ENCODE measurements at regions not wholly inside any gene's neighbourhood (a gene's known extent, or its start where the extent isn't known, plus 50 kb on each side); places are given as distances from the start of the nearest gene placed in this dataset.

- no peak for DNase-seq
Measured at GRCh38 chr12:105761075-105761474, 377.7 kb downstream of the NUAK1 start.

- no peak for DNase-seq
Measured at GRCh38 chr12:105764216-105764835, 374.4 kb downstream of the NUAK1 start.

DNA sequence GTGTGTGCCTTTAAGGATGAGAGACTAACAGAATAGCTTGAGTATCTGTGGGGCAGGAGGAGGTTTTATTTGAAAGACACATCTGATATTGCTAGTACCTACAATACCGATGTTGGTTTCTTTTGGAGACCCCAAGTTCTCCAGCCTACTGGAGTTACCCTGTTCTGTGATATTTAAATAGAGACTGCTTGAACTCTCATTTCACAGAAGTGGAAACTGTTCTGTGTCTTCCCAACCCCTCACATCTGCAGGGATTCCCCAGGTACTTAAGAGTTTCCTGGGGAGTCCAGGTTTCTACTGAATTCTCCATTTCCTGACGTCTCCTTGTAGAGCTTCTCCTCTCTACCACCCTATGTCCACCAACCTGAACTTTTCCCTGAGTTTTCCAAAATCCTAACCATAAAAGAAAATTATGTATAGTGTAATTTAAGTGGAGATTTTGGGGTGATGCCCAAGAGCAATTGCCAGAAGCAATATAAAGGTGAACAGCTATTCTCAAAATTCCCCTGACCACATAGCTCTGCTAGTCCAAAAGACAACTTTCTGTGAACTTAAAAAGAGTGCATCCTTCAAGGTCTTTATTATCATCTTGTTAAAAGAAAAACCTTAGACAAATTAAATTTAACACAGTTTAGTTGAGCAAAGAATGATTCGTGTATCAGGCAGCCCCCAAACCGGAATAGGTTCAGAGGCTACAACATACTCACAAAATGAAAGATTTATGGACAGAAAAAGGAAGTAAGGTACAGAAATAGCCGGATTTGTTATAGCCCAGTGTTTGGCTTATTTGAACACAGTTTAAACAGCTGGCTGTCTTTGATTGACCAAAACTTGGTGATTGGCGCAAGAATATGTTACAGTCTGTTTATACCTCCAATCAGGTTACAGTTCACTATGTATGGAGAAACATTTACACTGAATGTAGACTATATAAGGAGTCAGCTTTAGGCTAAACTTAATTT, 373.4 kb downstream of the NUAK1 start:
- no peak for DNase-seq

DNA sequence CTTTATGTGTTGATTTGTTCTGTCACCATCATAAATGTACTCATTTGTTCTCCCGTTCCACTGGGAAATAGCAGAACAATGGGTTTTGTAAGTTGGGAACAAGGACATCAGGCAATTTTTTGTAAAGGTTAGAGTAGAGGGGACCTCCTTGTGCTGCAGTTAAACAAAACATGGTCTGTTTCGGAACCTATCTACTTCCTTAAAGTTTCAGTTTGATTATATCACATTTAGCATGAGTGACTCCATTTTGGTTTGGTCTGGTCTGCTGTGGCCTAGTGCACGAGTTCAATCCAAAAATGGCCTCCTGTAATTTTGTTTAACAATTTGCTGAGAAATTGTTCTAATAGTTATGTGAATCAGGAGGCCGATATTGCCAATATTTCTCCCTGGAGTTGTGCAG, 372.7 kb downstream of the NUAK1 start:
- DNase-seq: no peak

- DNase-seq: no peak
Measured at GRCh38 chr12:105769486-105769885, 369.3 kb downstream of the NUAK1 start.

DNA sequence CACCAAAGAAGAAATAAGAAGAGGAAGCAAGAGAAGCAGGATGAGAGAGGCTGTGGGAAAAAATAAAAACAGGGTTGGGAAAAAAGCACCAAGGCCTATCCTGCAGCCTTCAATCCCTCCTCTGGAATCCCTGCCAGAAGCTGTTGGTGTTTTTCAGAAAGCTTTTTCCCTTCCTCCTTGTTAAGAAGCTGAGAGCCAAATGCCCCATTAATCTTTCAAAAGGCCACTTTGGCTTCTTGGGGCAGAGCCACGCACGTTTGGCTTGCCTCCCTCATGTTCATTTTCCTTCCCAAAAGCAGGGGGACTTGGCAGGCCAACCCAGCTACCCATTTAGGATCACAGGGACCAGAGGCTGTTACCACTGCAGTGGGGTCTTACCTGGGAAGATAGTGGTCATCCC, 365.3 kb downstream of the NUAK1 start:
- peak; percentile 62 to 68 for DNase-seq

DNA sequence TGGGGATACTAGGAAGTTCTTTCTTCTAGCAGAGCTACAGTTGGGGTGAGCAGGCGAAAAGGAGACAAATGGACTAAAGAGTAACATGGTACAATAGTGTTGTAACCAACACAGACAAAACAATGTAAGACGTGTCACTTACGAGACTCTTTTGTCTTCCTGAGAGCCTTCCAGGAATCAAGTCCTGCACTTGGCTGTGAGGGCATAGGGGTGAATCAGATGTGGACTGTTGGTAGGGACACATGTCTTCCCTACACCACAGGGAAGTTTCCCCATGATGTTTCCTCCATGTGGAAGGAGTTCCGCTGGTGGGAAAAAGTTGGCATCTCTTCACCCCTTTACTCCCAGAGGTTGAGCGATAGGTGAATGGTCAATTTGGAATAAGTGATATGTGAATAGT, 364.7 kb downstream of the NUAK1 start:
- DNase-seq: no peak

DNA sequence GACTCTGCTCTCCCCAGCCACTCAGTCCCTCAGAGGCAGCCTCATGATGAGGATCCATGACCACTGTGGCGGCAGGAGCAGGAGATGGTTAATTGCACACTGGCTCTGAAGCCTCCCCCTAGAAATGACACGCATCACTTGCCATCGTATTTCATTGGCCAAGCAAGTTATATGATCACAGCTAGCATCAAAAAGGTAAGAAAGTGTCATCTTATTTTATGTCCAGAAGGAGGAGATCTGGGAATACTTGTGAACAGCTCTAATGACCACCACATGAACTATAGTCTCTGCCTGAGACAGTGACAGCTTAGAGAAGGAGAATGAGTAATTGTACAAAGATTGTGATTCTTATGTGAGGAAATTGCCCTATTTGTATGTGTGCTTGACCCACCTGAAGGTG, 363.4 kb downstream of the NUAK1 start:
- DNase-seq: peak; percentile 56 to 81

DNA sequence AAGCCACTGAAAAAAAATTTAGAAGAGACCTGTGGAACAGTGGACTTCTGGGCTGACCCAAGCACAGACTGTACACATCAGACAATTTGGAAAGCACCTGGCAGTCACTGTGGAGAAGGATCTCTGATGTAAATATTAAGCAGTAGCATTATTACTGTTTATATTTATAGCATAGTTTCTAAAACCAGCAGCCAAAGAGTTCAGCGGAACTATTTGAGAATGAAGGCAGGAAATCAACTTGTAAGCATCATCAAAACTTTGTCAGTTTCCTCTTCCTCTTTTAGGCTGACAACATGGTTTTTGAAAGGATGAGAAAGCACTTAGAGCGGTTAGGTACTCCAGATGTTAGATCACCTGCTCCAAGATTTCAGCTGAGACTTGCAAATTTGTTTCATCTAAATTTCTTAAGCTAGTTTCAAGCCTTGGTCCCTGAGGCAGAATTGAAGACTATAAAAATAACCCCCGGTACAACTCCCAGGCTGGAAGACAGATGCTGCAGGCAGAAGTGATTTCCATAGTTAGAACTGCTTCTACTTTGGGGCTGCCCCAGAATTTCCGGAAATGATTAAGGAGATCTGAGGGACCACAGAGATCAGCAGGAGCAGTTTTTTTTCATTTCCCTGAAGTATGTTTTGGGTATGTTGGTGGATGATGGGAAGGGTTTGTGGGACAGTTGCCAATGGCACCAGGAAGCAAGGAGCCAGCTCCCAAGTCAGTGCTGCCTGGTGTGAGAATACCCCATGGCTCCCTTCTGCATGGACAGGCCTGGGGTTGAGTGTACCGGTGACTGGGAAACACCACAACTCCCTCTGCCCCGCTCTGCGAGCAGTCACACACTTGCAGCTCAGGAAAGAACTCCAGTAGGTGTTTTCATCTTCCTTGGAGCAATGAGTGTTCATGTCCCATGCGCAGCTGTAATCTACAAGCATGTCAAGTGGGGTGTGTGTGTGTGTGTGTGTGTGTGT, 354.5 kb downstream of the NUAK1 start:
- DNase-seq: no peak

DNA sequence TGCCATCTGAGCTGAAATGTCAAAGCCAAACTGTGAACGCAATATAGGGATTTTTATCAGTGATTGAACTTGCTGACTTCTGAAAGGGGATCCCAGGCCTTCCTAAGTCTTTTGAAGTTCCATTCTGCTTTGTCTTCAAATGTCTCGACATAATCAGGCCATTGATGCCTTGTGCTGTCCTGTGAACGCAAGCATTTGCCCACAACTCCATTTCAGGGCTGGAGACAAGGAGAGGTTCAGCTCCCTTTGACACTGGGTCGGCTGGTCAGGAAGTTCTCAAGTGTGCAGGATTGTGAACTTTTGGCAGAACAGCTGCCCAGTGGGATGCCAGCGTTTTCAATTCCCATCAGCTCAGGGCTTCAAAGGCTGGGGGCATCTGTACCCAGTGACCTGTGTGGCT, 345.3 kb downstream of the NUAK1 start:
- no peak for DNase-seq

DNA sequence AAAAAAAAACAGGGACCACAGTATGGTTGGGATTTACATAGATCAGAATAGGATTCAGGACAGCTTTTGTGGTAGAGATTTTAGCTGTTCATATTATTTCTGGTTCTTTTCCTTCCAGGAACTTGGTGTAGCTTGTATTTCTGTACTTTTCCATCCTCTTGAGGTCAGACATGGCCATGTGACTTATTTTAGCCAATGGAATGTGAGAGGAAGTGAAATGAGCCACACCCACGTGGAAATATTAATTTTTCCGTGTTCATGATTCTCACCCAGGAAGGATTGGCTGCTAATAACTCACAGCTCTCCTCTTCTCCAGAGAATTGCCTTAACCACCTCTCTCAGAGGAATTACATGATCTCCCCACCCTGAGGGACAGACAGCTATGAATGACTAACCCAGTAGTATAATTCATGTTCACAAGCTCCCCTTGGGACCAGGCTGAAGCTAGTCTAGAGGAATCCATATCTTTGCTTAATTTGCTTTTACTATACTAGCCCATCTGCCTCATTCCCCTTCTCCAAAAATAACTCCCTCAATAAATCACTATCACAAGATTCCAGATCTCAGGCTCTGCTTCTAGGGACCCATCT, 340.4 kb downstream of the NUAK1 start:
- no peak for DNase-seq

DNA sequence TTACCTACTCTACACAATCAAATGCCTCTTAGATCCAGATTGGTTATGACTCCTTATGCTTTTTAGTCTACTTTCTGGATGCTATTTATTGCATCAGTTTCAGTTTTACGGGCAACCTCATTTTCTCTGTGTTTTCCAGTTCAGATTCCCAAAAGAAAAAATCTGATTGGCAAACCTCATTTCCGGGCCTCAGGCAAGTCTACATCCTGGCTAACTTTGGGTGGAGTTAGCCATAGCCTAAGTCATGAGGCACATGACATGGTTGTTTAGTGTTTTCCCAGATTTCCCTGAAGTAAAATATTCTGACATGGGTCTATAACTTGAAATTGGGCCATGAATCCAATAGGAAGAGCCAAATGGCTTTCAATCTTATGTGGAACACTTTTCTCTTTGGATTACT, 339.7 kb downstream of the NUAK1 start:
- DNase-seq: no peak

DNA sequence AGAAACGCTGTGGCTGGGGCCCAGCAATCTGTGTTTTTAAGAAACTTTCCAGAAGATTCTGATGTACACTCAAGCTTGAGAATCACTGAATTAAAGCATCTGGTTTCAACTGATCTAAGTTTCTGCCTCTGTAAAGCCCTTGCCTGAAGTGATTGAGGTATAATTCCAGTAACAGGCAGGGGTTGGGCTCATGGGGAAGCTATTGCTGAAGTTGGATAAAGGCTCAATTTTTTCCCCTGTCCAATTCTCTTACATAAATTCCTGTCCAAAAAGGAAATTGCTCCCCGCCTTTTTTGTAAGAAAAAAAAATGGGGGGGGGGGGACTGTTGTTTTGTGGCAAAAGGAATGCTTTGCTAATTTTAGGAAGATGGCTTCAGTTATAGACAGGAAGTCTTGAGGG, 337.4 kb downstream of the NUAK1 start:
- no peak for DNase-seq

DNA sequence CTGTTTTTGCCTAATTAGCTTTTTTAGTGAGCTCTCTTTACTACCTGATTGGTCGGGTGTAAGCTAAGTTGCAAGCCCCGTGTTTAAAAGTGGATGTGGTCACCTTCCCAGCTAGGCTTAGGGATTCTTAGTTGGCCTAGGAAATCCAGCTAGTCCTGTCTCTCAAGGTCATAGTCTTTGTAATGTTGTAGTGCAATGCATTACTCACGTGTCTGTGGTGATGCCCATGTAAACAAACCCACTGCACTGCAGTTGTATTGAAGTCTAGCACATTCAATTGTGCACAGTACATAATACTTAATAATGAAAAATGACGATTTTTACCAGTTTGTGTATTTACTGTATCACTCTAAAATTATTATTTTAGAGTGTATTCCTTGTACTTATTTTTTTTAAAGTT, 335.5 kb downstream of the NUAK1 start:
- DNase-seq: no peak

DNA sequence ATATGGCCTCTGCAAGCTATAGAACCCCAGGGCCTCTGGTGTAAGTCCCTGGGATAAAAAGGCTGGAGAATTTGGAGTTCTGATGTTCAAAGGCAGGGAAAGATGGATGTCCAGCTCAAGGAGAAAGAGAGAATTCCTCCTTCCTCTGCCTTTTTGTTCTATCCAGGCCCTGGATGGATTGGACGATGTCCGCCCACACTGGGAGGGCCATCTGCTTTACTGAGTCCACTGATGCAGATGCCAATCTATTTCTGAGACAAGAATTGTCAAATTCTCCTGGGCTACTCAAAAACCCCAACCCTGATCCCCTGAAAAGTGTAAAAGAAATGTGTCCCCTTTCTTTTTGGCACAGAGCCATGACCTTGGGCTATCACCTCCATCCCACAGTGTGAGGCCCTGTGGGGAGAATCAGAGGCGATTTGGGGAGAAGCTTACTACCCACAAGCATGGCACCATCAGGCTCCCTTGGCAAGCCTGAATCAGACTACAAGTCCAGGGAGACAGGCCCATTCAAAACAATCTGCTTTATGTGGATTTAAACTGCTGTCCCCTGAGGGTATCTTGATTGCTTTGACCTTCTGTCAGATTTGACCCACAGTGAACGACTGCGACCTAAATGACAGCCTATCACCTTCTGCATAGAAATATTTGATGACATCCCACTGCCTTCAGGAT, 334.0 kb downstream of the NUAK1 start:
- DNase-seq: no peak

DNA sequence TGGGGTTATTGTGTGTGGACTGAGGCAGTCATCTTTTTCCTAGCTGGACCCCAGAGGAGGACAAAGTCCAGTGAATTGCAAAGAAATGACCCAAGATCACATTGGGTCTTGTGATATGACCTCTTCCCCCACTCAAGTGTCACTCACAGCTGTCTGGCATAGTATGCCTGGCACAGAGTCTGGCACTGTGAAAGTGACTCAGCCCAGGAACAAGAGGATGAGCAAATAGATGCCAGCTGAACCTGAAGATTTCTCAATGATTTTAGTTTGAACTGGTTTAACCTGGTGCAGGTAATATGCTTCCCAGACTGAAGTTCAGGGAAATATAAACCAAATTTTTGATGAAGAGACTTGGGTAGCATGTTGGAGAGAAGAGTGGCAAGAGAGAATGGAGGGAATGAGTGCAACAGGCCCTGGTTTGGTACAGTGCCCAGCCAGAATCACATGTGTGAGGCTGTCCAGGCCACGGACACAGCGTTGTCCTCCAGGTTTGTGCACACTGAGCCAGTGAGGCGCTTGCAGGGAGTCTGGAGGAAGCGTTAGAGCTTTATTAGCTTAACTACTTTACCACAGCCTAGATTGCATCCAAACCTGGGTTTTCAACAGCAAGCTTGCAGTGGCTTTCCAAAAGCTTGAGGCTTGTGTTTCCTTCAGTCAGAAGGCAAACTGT, 332.9 kb downstream of the NUAK1 start:
- DNase-seq: no peak

DNA sequence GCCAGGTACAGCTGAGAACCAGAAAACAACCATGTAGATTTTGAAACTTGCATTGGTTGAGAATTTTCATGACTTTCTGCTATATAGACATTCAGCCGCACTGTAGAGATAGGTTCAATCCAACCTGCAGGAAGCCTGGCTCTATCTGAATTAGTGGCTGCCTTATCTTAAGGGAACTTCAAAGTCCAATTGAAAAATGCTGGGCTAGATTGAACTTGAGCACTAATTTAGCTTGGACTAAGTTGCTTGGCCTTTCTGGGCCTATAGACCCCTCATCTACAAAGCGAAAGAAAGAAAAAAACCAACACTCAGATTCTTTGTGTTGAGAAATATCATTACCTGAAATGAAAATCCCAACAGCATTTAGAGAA, 332.4 kb downstream of the NUAK1 start:
- no peak for DNase-seq

GRCh38 chr12:105812366-105812765, 326.4 kb downstream of the NUAK1 start:
- no peak for DNase-seq

GRCh38 chr12:105813201-105813600, 325.6 kb downstream of the NUAK1 start:
- no peak for DNase-seq

GRCh38 chr12:105814283-105814682, 324.5 kb downstream of the NUAK1 start:
- DNase-seq: peak; percentile 95 to 98

GRCh38 chr12:105819549-105819948, 319.2 kb downstream of the NUAK1 start:
- DNase-seq: no peak

Measured in NCI-H187 (cell line).